GM10266 (cell line): ENCODE measurements at regions not wholly inside any gene's neighbourhood (a gene's known extent, or its start where the extent isn't known, plus 50 kb on each side); places are given as distances from the start of the nearest gene placed in this dataset.

ENCODE experiments used
- DNase-seq: peaks from one replicate; pipeline ENCODE4 v3.0.0; 2012; ENCODE audit errors: extremely low spot score
- CTCF ChIP-seq: IDR thresholded peaks from 2 replicates; pipeline ENCODE4 v1.5.1; 2012; ENCODE audit warnings: mild to moderate bottlenecking, low read depth; ENCODE audit not compliant: control insufficient read depth, insufficient read depth; ENCODE audit errors: missing control alignments

GRCh38 chr3:35336601-35337000 lies 302.7 kb upstream of the ARPP21 start:
- DNase-seq, result no peak
- TF ChIP-seq CTCF, result no peak

GRCh38 chr3:35338186-35338585 lies 301.1 kb upstream of the ARPP21 start:
- no peak for TF ChIP-seq CTCF
- no peak for DNase-seq

GRCh38 chr3:35380196-35380595 lies 259.1 kb upstream of the ARPP21 start:
- DNase-seq, result no peak
- TF ChIP-seq CTCF, result no peak

- no peak for TF ChIP-seq CTCF
These were observed 256.1 kb upstream of the ARPP21 start for GRCh38 chr3:35383216-35383615.

GRCh38 chr3:35383719-35384555 lies 255.4 kb upstream of the ARPP21 start:
- no peak for TF ChIP-seq CTCF
- no peak for DNase-seq

More at GRCh38 chr3:35383216-35383615, 256.1 kb upstream of the ARPP21 start:
- DNase-seq, result no peak

GRCh38 chr3:35385271-35385670 lies 254.1 kb upstream of the ARPP21 start:
- TF ChIP-seq CTCF, result no peak
- DNase-seq, result no peak

GRCh38 chr3:35389907-35390306 lies 249.4 kb upstream of the ARPP21 start:
- TF ChIP-seq CTCF, result no peak
- DNase-seq, result no peak
